GM12892 (cell line): ENCODE measurements at regions not wholly inside any gene's neighbourhood (a gene's known extent, or its start where the extent isn't known, plus 50 kb on each side); places are given as distances from the start of the nearest gene placed in this dataset.

Experiments used
- DNase-seq: peaks from one replicate; pipeline ENCODE4 v3.0.0; 2011; ENCODE audit not compliant: insufficient read length
- FAIRE-seq: peaks from 2 replicates; lab custom pipeline; 2011; peaks lifted over from hg19 to GRCh38; lab: Jason Lieb, UNC
- POLR2A ChIP-seq: IDR thresholded peaks from 2 replicates; pipeline ENCODE4 v1.6.1; 2011; ENCODE audit warnings: low read depth, low read length, control low read depth
- POLR2AphosphoS5 ChIP-seq: IDR thresholded peaks from 2 replicates; pipeline ENCODE4 v1.6.1; 2011; ENCODE audit warnings: low read depth, low read length, control low read depth
- TAF1 ChIP-seq: IDR thresholded peaks from 2 replicates; pipeline ENCODE4 v1.6.1; 2011; ENCODE audit warnings: low read depth, mild to moderate bottlenecking, control low read depth, low read length, borderline replicate concordance

- no peak for DNase-seq
- TF ChIP-seq POLR2A (no peak), POLR2AphosphoS5 (no peak), TAF1 (no peak)
- no peak for FAIRE-seq
These were observed 381.1 kb upstream of the KAZN start for GRCh38 chr1:14217384-14217783.

GRCh38 chr1:14220324-14220723 lies 378.2 kb upstream of the KAZN start:
- TF ChIP-seq TAF1 (no peak), POLR2A (no peak), POLR2AphosphoS5 (no peak)
- FAIRE-seq: no peak
- no peak for DNase-seq

- DNase-seq (no peak), FAIRE-seq (no peak)
- no peak for TF ChIP-seq POLR2A
- no peak for TF ChIP-seq TAF1
- TF ChIP-seq POLR2AphosphoS5: no peak
These were observed 377.7 kb upstream of the KAZN start for GRCh38 chr1:14220811-14221210.

GRCh38 chr1:14222086-14222485 lies 376.4 kb upstream of the KAZN start:
- FAIRE-seq (no peak), DNase-seq (no peak)
- TF ChIP-seq POLR2AphosphoS5: no peak
- TF ChIP-seq POLR2A: no peak
- no peak for TF ChIP-seq TAF1

GRCh38 chr1:14228677-14229076 lies 369.8 kb upstream of the KAZN start:
- no peak for FAIRE-seq
- no peak for DNase-seq

GRCh38 chr1:14233510-14233909 lies 365.0 kb upstream of the KAZN start:
- DNase-seq (no peak), FAIRE-seq (no peak)
- TF ChIP-seq POLR2AphosphoS5 (no peak), POLR2A (no peak), TAF1 (no peak)

More at GRCh38 chr1:14228677-14229076, 369.8 kb upstream of the KAZN start:
- TF ChIP-seq TAF1 (no peak), POLR2AphosphoS5 (no peak), POLR2A (no peak)

GRCh38 chr1:14236097-14236496 lies 362.4 kb upstream of the KAZN start:
- no peak for DNase-seq
- no peak for FAIRE-seq
- no peak for TF ChIP-seq POLR2AphosphoS5
- TF ChIP-seq TAF1: no peak
- no peak for TF ChIP-seq POLR2A

- no peak for FAIRE-seq
- no peak for TF ChIP-seq POLR2AphosphoS5
- TF ChIP-seq TAF1: no peak
- no peak for TF ChIP-seq POLR2A
- DNase-seq: no peak
These were observed 359.8 kb upstream of the KAZN start for GRCh38 chr1:14238472-14239307.

GRCh38 chr1:14240265-14240664 lies 358.2 kb upstream of the KAZN start:
- TF ChIP-seq POLR2AphosphoS5 (no peak), POLR2A (no peak), TAF1 (no peak)
- no peak for FAIRE-seq
- DNase-seq: no peak

GRCh38 chr1:14242123-14242522 lies 356.4 kb upstream of the KAZN start:
- FAIRE-seq: no peak
- DNase-seq: no peak
- no peak for TF ChIP-seq POLR2AphosphoS5
- no peak for TF ChIP-seq TAF1
- TF ChIP-seq POLR2A: no peak

GRCh38 chr1:14242870-14243269 lies 355.6 kb upstream of the KAZN start:
- FAIRE-seq (no peak), DNase-seq (no peak)

GRCh38 chr1:14245954-14246353 lies 352.5 kb upstream of the KAZN start:
- DNase-seq (no peak), FAIRE-seq (no peak)
- TF ChIP-seq POLR2A (no peak), POLR2AphosphoS5 (no peak), TAF1 (no peak)

More at GRCh38 chr1:14242870-14243269, 355.6 kb upstream of the KAZN start:
- no peak for TF ChIP-seq POLR2A
- no peak for TF ChIP-seq POLR2AphosphoS5
- TF ChIP-seq TAF1: no peak
